HCT116 (cell line): ENCODE measurements at regions not wholly inside any gene's neighbourhood (a gene's known extent, or its start where the extent isn't known, plus 50 kb on each side); places are given as distances from the start of the nearest gene placed in this dataset.

Source experiments
- ATAC-seq: fragments of 200-7000 bp; cut with Tn5 transposase; 2 replicates; pipeline ENCODE4 v1.9.1; 2020; ENCODE audit warnings: mild to moderate bottlenecking, moderate library complexity
- BruUV-seq: library from RNA; stranded (reverse); fragments of 400-500 nt; replicated peaks from 2 replicates; lab custom pipeline; 2021; lab: Mats Ljungman, UMichigan
- CTCF ChIA-PET: fragments of 300-600 bp; sonication (Branson Sonifier 250); formaldehyde crosslinking; loops from one replicate; lab custom pipeline; 2021; ENCODE audit warnings: antibody characterized with exemption; lab: Charles Lee
- POLR2A ChIA-PET: fragments of 300-600, 350-600 bp; sonication (Branson Sonifier 250); formaldehyde crosslinking; loops from one replicate; lab custom pipeline; 2021; ENCODE audit warnings: antibody characterized with exemption; lab: Charles Lee
- RAD21 ChIA-PET, 2 experiments: fragments of 300-600 bp; sonication (Branson Sonifier 250); formaldehyde crosslinking; loops; one replicate each; lab custom pipeline; 2023; ENCODE audit warnings: low total read pairs in 2 of 2; ENCODE audit not compliant: uncharacterized antibody in 2 of 2, unreplicated experiment in 2 of 2, low non-redundant PET in 1 of 2; lab: Charles Lee
- DNase-seq: peaks from one replicate; pipeline ENCODE4 v3.0.0-alpha.2; 2010; ENCODE audit warnings: low read depth, low spot score
- H2AFZ ChIP-seq: fragments of 200-600 bp; shearing (Covaris generic), sonication (generic); 2 replicates; pipeline ENCODE4 v1.6.1; 2017; ENCODE audit warnings: low read depth, mixed run types, mixed read lengths, antibody characterized with exemption, low read length; ENCODE audit not compliant: poor library complexity, severe bottlenecking
- H3K27ac ChIP-seq: 2 replicates; pipeline ENCODE4 v1.5.1; 2012; ENCODE audit warnings: low read depth, low read length
- H3K27me3 ChIP-seq: fragments of 200-600 bp; sonication (generic); 2 replicates; pipeline ENCODE4 v1.6.1; 2016; ENCODE audit warnings: mixed run types, low read length, mixed read lengths; ENCODE audit not compliant: insufficient read depth
- H3K36me3 ChIP-seq, 2 experiments: fragments of 200-500 bp in 1 of 2; fragments of 200-600 bp in 1 of 2; sonication (Bioruptor generic) in 1 of 2; sonication (generic) in 1 of 2; 2 replicates each; pipeline versions ENCODE4 v1.5.1 to v1.6.1; 2014 to 2016; ENCODE audit warnings: low read length in 2 of 2, inconsistent platforms in 1 of 2, mixed read lengths in 1 of 2, mixed run types in 1 of 2; ENCODE audit not compliant: insufficient read depth in 2 of 2, control insufficient read depth in 1 of 2
- H3K4me1 ChIP-seq, 2 experiments: fragments of 200-600 bp in 1 of 2; sonication (generic) in 1 of 2; 2 replicates each; pipeline versions ENCODE4 v1.5.1 to v1.6.1; 2012 to 2017; ENCODE audit warnings: low read length in 2 of 2, inconsistent platforms in 1 of 2, mild to moderate bottlenecking in 1 of 2, mixed read lengths in 1 of 2, mixed run types in 1 of 2, moderate library complexity in 1 of 2; ENCODE audit not compliant: insufficient read depth in 2 of 2, control insufficient read depth in 1 of 2
- H3K4me2 ChIP-seq: fragments of 200-600 bp; sonication (generic); 2 replicates; pipeline ENCODE4 v1.6.1; 2017; ENCODE audit warnings: mixed run types, low read length, mixed read lengths
- H3K4me3 ChIP-seq, 2 experiments: fragments of 200-600 bp in 1 of 2; sonication (generic) in 1 of 2; replicated peaks in 1 of 2; 2 replicates each; pipeline ENCODE4 v1.5.1; 2011 to 2016; ENCODE audit warnings: low read length in 2 of 2, control low read depth in 1 of 2, low read depth in 1 of 2, mild to moderate bottlenecking in 1 of 2, mixed read lengths in 1 of 2, mixed run types in 1 of 2
- H3K79me2 ChIP-seq: fragments of 200-600 bp; sonication (generic); 2 replicates; pipeline ENCODE4 v1.6.1; 2017; ENCODE audit warnings: mild to moderate bottlenecking, mixed run types, low read length, moderate library complexity, mixed read lengths; ENCODE audit not compliant: insufficient read depth
- H3K9ac ChIP-seq: fragments of 200-600 bp; sonication (generic); 2 replicates; pipeline ENCODE4 v1.6.1; 2016; ENCODE audit warnings: low read length, mixed read lengths
- H3K9me2 ChIP-seq: fragments of 200-600 bp; sonication (generic), shearing (Covaris generic); 2 replicates; pipeline ENCODE4 v1.6.1; 2017; ENCODE audit warnings: mixed run types, mild to moderate bottlenecking, moderate library complexity; ENCODE audit not compliant: insufficient read depth
- H3K9me3 ChIP-seq, 2 experiments: fragments of 200-500 bp in 1 of 2; fragments of 200-600 bp in 1 of 2; sonication (Bioruptor generic) in 1 of 2; sonication (generic) in 1 of 2; 2 replicates each; pipeline ENCODE4 v1.6.1; 2014 to 2017; ENCODE audit warnings: low read length in 2 of 2, mixed read lengths in 2 of 2, inconsistent platforms in 1 of 2, low read depth in 1 of 2, mild to moderate bottlenecking in 1 of 2, mixed run types in 1 of 2, moderate library complexity in 1 of 2; ENCODE audit not compliant: control insufficient read depth in 1 of 2, insufficient read depth in 1 of 2
- H4K20me1 ChIP-seq: fragments of 200-600 bp; sonication (generic), shearing (Covaris generic); 2 replicates; pipeline ENCODE4 v1.6.1; 2017; ENCODE audit warnings: mixed run types, mild to moderate bottlenecking, moderate library complexity; ENCODE audit not compliant: insufficient read depth
- CBX3 ChIP-seq: IDR thresholded peaks from 2 replicates; pipeline ENCODE4 v1.6.1; 2012; ENCODE audit warnings: low read depth
- CEBPB ChIP-seq: IDR thresholded peaks from 2 replicates; pipeline ENCODE4 v1.6.1; 2012; ENCODE audit warnings: low read depth
- CTCF ChIP-seq, 3 experiments: fragments of 200-600 bp in 1 of 3; sonication (generic) in 1 of 3; IDR thresholded peaks in 2 of 3; conservative IDR thresholded peaks in 1 of 3; 2 replicates each; pipeline ENCODE4 v1.5.1; 2012 to 2017; ENCODE audit warnings: low read depth in 2 of 3, low read length in 2 of 3, antibody characterized with exemption in 1 of 3, borderline replicate concordance in 1 of 3, control low read depth in 1 of 3, mild to moderate bottlenecking in 1 of 3, mixed read lengths in 1 of 3, mixed run types in 1 of 3, moderate library complexity in 1 of 3; ENCODE audit not compliant: insufficient read depth in 1 of 3
- JUND ChIP-seq: IDR thresholded peaks from 2 replicates; pipeline ENCODE4 v1.6.1; 2012
- MAX ChIP-seq: IDR thresholded peaks from 2 replicates; pipeline ENCODE4 v1.6.1; 2012
- POLR2A ChIP-seq: IDR thresholded peaks from 2 replicates; pipeline ENCODE4 v1.7.0; 2011; ENCODE audit warnings: borderline replicate concordance; ENCODE audit not compliant: insufficient read depth, insufficient read length; ENCODE audit errors: extremely low read depth
- SIN3A ChIP-seq: IDR thresholded peaks from 2 replicates; pipeline ENCODE4 v1.6.1; 2012; ENCODE audit warnings: low read depth
- SP1 ChIP-seq: IDR thresholded peaks from 2 replicates; pipeline ENCODE4 v1.6.1; 2012; ENCODE audit warnings: low read depth
- SRF ChIP-seq: IDR thresholded peaks from 2 replicates; pipeline ENCODE4 v1.6.1; 2012; ENCODE audit warnings: low read depth
- YY1 ChIP-seq: IDR thresholded peaks from 2 replicates; pipeline ENCODE4 v1.6.1; 2011; ENCODE audit warnings: low read length, low read depth, moderate library complexity, mild to moderate bottlenecking; ENCODE audit not compliant: insufficient replicate concordance; ENCODE audit errors: extremely low read depth
- intact Hi-C: fragments of 100-400 bp; cut with micrococcal nuclease; formaldehyde crosslinking; loops from 2 replicates; pipeline ENCODE4 v1.10.0; 2022

- TF ChIP-seq SIN3A, result no peak
- TF ChIP-seq CEBPB, result no peak
- no peak for TF ChIP-seq MAX
- no peak for TF ChIP-seq CBX3
Measured at GRCh38 chr11:130560000-130560780, 111.7 kb downstream of the ADAMTS15 start (continued).

GRCh38 chr11:130560781-130561109 lies 112.3 kb downstream of the ADAMTS15 start:
- H3K9ac ChIP-seq, result no peak overlapping the region
- H3K9me2 ChIP-seq, result no peaks in the 10 kb centered on the region
- no peak for DNase-seq
- H3K79me2 ChIP-seq, result no peaks in the 10 kb centered on the region
- H3K9me3 ChIP-seq, result no peaks in the 10 kb centered on the region
- H3K4me1 ChIP-seq, result no peaks in the 10 kb centered on the region
- ChIA-PET POLR2A (no interaction called here), RAD21 (no interaction called here), CTCF (no interaction called here)
- ATAC-seq, result no peak
- H3K27ac ChIP-seq, result no peak overlapping the region
- no peaks in the 10 kb centered on the region for H3K36me3 ChIP-seq
- H2AFZ ChIP-seq, result no peak overlapping the region
- H3K4me3 ChIP-seq, result no peak overlapping the region
- no TSS peak for BruUV-seq
- no peaks in the 10 kb centered on the region for H4K20me1 ChIP-seq
- intact Hi-C loops, result no loop called here
- H3K27me3 ChIP-seq, result no peaks in the 10 kb centered on the region
- H3K4me2 ChIP-seq, result no peak overlapping the region
- TF ChIP-seq SRF, result no peak
- TF ChIP-seq CTCF (IDR thresholded peaks at IDR 0.05 in 2 of 3, conservative IDR thresholded peaks at IDR 0.05 in 1 of 3; ENCODE audit: borderline replicate concordance in 1 of 3, insufficient read depth in 1 of 3, low read depth in 2 of 3, low read length in 2 of 3), result no peak
- TF ChIP-seq SIN3A, result no peak
- no peak for TF ChIP-seq MAX
- TF ChIP-seq YY1, result no peak
- TF ChIP-seq JUND, result no peak
- TF ChIP-seq POLR2A, result no peak
- no peak for TF ChIP-seq SP1
